ENCODE measurements at regions not wholly inside any gene's neighbourhood (a gene's known extent, or its start where the extent isn't known, plus 50 kb on each side); places are given as distances from the start of the nearest gene placed in this dataset.

DNA sequence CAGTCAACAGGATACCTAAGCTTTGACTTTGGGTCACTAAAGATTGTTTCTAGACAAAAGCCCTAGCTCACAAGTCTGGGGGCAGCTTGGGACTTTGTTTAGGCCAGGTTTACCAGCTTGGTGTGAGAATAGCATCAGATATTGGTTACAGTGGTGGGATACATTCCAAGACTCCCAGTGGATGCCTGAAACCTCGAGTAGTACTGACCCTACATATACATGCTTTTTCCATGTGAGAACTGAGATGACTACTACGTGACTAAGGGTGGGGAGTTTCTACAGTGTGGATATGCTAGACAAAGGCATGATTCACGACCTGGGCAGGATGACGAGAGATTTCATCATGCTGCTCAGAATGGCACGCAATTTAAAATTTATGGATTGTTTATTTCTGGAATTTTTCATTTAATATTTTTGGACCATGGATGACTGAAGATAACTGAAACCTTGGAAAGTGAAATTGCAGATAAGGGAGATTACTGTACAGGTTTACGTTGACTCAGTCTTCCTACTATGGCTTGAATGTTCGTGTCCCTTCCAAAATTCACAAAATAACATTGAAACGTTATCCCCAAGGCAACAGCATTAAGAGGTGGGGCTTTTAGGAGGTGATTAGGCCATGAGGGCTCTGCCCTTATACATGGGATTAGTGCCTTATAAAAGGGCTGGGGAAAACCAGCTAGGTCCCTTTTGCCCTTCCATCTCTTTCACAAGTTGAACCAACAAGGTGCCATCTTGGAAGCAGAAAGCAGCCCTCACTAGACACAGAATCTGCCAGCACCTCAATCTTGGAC, 50.2 kb upstream of the CTAGE1 start:
- DNase-seq (ENCODE audit: low spot score): no peak

- no peak for DNase-seq (ENCODE audit: low spot score)
Observed at GRCh38 chr18:22468554-22468891, 50.8 kb upstream of the CTAGE1 start.

GRCh38 chr18:22469061-22469734, 51.5 kb upstream of the CTAGE1 start:
- DNase-seq (ENCODE audit: low spot score): no peak

- no peak for DNase-seq (ENCODE audit: low spot score)
Observed at GRCh38 chr18:22469926-22470247, 52.2 kb upstream of the CTAGE1 start.

DNA sequence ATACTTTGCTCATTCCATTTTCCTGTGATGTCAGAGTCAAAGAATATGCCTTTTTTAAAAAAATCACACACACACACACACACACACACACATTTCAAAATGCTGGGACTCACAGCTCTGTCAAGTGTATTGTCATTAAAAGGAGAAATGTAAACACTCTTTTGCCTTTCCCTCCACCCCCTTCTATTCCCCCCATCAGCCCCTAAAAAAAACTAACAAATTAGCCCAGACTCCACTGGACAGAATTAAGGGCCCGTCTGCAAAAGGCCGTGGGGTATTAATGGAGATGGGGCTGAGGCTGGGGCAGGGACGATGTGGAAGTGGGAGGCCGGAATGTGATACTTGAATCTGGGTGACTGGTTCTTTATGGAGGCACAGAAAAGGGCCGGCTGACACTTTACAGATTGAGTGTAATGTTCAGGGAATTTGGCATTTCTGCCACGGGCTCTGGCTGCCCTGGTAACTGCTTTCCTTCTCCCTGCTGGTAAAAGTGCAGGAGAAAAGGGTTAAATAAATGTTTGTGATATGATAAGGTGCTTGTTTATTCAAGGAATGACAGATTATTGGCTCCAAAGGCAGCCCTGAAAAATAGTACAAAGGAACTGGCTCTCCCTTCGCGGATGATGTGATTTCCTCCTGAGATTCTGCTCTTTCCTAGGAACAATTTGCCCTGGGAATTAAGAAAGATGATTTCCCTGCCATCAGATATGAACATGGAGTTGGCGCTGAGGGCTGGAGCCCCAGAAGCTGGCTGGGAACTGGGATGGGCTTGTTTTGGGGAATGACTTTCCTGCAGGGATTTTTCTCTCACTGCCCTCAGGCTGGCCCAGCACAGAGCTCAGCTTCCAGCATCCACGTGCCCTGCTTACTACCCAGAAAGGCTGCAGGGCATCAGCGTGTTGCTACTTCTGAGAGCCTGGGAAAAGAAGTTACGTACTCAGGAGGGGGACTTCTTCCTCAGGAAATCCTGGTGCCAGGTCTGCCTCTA, 52.8 kb upstream of the CTAGE1 start:
- no peak for DNase-seq (ENCODE audit: low spot score)

- DNase-seq (ENCODE audit: low spot score): no peak
Observed at GRCh38 chr18:22471546-22472131, 53.9 kb upstream of the CTAGE1 start.

GRCh38 chr18:22473366-22473765, 55.7 kb upstream of the CTAGE1 start:
- DNase-seq (ENCODE audit: low spot score): no peak

DNA sequence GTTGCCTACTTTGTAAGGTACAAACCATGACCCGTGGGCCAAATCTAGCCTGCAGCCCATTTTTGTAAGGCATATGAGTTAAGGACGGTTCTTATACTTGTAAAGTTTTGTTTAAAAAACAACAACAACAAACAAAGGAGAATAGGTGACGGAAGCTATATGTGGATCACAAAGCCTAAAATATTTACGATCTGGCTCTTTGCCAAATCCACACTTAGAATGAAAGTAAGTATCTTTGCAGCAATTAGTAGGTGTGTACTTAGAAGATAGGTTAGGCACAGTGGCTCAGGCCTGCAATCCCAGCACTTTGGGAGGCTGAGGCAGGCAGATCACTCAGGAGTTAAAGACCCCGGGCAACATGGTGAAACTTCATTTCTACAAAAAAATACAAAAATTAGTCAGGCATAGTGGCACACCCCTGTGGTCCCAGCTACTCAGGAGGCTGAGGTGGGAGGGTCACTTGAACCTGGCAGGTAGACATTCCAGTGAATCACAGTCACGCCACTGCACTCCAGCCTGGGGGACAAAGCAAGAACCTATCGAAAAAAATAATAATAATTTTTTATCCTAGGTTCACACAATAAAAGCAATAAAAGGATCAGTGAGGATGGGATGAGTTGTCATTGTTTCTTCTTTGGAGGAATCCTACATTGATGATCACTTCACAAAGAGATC, 57.8 kb upstream of the CTAGE1 start:
- no peak for DNase-seq (ENCODE audit: low spot score)

GRCh38 chr18:22477222-22477621, 59.5 kb upstream of the CTAGE1 start:
- DNase-seq (ENCODE audit: low spot score): no peak

DNA sequence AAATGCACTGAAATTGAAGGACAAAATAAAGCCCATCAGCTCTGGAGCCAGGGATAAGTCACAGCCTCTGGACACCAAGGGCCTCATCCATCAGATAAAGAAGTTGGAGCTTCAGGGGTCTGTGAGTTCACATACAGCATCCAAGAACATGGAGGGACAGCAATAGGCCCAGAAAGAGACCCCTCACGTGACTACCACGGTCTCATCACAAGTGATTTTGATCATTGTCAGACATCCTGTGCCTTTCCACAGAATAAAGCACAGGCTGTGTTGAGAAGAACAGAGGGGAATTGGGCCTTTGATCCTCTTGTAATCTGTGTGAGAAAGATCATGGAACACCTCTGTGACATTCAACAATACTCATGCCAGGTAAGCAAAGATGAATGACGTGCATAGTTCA, 65.2 kb upstream of the CTAGE1 start:
- DNase-seq (ENCODE audit: low spot score): no peak

GRCh38 chr18:22483407-22483806, 65.7 kb upstream of the CTAGE1 start:
- DNase-seq (ENCODE audit: low spot score): no peak

GRCh38 chr18:22484471-22484870, 66.8 kb upstream of the CTAGE1 start:
- DNase-seq (ENCODE audit: low spot score): no peak

GRCh38 chr18:22485808-22486244, 68.1 kb upstream of the CTAGE1 start:
- no peak for DNase-seq (ENCODE audit: low spot score)

GRCh38 chr18:22486667-22487066, 69.0 kb upstream of the CTAGE1 start:
- DNase-seq (ENCODE audit: low spot score): no peak

DNA sequence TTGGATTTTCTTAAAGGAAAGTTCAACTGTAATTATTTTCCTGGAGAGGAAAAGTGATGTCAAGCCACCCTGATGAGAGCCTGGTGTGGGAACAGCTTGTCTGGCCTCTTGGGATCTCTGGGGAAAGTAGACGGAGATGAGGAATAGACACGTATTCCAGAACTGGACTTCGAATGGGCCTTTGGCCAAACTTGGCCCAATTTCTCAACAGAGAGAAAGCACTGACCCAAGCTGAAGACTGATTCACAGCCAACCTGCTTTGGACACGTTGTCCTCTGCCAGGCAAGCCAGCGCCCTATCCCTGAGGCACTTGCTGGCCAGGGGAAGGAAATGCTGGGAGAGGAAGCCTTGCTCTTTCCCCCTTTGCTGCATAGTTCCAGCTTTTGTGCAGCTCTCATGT, 70.8 kb upstream of the CTAGE1 start:
- DNase-seq (ENCODE audit: low spot score): no peak

GRCh38 chr18:22489704-22490103, 72.0 kb upstream of the CTAGE1 start:
- no peak for DNase-seq (ENCODE audit: low spot score)

GRCh38 chr18:22490429-22490846, 72.7 kb upstream of the CTAGE1 start:
- DNase-seq (ENCODE audit: low spot score): no peak

DNA sequence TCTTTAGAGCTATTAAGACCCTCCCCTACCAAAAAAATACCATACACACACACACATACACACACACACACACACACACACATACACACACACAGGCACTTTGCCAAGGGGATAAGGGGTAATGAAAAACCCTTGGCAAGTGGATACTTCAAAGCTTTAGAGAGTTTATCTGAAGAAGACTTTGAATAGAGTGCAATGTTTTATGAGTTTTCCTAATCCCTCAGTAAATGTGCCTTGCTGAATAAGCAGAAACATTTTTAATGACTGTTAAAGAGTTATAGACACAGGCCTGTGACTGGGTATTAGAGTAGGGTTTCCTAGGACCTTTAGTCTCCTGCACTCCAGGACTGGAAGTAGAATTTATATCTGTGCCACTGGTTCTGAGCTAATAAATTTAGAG, 75.5 kb upstream of the CTAGE1 start:
- DNase-seq (ENCODE audit: low spot score): no peak

DNA sequence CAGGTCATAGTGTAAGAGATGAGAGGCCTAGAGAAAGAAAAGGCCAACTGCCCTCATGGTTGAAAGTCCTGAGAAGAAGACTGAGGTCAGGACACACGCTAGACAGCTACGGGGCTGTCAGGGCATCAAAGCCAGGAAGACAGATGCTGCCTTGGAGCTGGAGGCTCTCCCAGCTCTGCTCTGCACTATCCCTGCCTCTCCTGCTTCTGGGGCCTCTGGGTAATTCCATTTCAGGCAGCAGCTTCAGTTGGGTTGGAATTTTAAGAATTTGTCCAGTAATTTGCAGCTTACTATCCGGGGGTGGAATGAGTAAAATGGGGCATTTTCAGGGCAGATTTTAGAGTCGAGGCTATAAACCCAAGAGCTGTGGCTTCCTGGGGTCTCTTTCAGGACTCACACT, 76.2 kb upstream of the CTAGE1 start:
- DNase-seq (ENCODE audit: low spot score): no peak

DNA sequence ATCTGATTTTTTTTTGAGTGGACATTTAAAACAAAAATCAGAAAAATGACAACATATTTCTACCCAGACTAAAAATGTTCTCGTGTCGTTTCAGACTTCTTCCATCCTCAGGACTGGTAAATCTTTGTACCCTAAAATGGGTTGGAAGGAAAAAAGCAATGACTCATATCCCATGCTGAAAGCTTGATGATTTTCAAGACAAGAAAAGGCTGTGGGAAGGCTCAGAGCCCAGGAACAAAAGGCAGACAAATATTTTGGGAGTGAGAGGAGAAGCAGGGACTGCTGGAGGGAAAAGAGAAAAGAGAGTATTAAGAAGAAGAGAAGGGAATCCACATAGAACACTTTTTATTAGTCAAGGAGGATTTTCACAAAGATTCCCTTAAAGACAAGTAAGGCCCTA, 77.1 kb upstream of the CTAGE1 start:
- no peak for DNase-seq (ENCODE audit: low spot score)

- DNase-seq (ENCODE audit: low spot score): no peak
Observed at GRCh38 chr18:22499421-22499820, 81.7 kb upstream of the CTAGE1 start.

DNA sequence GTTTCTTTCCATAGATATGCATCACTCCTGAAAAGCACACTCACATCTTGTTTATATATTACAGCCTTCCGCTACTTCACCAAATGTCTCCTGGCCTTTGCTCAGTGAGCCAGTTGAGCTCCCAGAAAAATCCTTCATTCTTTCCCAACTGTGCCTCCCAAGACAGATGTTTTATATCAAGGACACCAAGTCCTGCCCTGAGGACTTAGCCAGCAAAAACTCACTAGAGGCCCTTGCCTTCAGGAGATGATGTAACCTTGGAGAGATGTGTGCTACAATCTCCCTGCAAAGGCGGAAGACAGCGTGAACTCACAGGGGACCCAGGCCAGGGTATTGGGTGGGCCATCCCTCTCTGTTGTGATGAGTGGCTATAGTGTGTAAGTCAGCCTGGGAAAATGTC, 86.1 kb upstream of the CTAGE1 start:
- DNase-seq (ENCODE audit: low spot score): no peak
